GM13976 (cell line): ENCODE measurements at regions not wholly inside any gene's neighbourhood (a gene's known extent, or its start where the extent isn't known, plus 50 kb on each side); places are given as distances from the start of the nearest gene placed in this dataset.

Experiments used
- DNase-seq: peaks from one replicate; pipeline ENCODE4 v3.0.0; 2012; ENCODE audit warnings: low spot score
- in situ Hi-C: fragments of 300-500 bp; cut with MboI; formaldehyde crosslinking; loops from one replicate; pipeline ENCODE4 v1.12.0; 2022; ENCODE audit warnings: low sequenced_read_pairs, mixed read lengths, inconsistent platforms; ENCODE audit not compliant: unreplicated experiment
- TF ChIP-seq, protein P1 (sequence below): IDR thresholded peaks from 2 replicates; pipeline ENCODE4 v1.5.1; 2012; ENCODE audit warnings: borderline replicate concordance, mild to moderate bottlenecking; ENCODE audit not compliant: insufficient read depth; ENCODE audit errors: extremely low read depth, missing control alignments, control extremely low read depth

DNA sequence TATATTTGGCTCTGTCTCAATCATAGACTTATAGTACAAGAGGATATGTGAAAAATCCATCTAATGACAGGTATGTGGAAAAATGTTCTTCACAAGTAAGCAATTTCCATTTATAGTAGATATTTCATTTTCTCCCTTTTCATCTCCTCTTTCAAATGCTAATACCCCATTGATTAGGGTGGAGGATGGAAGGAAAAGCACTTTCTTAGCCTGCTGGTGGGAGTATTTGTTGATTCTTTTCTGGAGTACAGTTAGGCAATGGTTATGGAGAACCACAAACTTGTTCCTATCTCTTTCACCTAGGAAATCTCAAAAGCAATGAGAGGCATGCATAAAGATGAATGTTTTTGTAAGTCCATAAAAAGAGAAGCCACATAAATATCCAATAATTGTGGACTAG lies 108.0 kb upstream of the CREB5 start:
- TF ChIP-seq, protein P1, sequence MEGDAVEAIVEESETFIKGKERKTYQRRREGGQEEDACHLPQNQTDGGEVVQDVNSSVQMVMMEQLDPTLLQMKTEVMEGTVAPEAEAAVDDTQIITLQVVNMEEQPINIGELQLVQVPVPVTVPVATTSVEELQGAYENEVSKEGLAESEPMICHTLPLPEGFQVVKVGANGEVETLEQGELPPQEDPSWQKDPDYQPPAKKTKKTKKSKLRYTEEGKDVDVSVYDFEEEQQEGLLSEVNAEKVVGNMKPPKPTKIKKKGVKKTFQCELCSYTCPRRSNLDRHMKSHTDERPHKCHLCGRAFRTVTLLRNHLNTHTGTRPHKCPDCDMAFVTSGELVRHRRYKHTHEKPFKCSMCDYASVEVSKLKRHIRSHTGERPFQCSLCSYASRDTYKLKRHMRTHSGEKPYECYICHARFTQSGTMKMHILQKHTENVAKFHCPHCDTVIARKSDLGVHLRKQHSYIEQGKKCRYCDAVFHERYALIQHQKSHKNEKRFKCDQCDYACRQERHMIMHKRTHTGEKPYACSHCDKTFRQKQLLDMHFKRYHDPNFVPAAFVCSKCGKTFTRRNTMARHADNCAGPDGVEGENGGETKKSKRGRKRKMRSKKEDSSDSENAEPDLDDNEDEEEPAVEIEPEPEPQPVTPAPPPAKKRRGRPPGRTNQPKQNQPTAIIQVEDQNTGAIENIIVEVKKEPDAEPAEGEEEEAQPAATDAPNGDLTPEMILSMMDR = no peak
- no peak for DNase-seq
- in situ Hi-C loops = no loop called here

DNA sequence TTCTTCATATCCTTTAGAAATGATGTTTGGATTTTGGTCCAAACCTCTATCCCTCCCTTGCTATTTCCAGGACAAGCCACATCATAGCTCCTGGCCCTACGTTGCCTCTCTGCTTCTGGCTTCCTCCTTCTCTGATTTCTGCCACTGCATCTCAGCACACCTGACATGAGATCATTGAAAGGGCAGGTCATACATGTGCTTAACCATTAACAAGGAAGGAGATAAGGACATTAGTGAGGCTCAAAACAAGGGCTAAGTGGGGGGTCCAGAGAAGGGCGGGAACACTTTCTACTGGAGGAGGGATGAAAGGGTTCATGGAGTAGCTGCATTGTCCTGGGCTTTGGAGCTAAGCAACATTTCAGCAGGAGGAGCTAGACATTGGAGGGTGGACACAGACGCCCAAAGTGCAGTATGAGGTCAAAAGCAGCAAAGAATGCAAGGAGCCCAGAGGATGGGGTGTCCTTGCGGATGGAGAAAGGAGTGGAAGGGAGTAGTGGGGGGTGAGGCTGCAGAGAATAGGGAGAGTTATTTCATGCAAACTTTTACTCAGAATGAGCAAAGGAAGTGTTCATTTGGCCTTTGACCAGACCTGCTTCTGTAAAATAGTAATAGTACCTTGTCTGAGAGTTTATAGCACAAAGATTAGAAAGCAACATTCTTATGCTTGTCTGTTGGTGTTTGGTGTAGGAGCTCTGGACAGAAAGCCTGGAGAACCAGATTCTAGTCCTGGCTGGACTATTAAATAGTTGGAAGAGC lies 102.4 kb upstream of the CREB5 start:
- no peak for DNase-seq
- TF ChIP-seq, protein P1 = no peak
- in situ Hi-C loops = no loop called here

DNA sequence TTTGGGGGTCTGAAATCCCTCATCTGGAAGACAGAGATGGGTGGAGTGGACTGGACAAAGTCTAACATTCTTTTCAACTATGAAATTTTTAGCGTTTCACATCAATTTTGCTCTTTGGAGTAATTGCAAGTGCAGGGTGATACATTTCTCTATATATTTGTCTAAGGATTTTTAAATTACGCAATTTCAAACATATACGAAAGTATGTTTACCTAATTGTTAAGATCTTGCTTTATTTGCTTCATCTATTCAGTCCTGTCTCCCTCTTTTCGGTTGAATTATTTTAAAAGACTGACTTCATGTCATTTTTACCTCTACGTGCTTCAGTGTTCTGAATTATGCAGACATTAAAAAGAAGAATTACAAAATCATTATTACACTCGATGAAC lies 101.9 kb upstream of the CREB5 start:
- DNase-seq = no peak
- TF ChIP-seq, protein P1 = no peak
- in situ Hi-C loops = no loop called here

DNA sequence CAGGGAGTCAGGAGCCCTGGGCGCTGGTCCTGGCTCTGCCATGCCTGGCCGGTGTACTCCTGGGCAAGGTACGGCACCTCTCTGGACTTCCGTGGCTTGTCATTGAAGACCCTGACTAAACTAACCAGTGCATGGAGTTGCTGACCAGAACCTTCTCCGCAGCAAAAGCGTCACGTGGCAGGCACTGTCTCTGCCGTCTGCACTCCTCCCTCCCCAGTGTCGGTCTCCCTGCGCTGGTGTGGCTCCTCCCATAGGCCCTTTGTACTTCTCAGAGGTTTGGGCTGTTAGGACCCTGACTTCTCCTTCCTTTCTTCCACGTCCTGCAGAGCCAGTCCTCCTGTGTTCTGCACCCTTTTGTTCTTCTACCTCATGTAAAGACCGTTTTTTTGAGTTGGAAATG lies 100.6 kb upstream of the CREB5 start:
- no peak for DNase-seq
- in situ Hi-C loops = no loop called here
- TF ChIP-seq, protein P1 = no peak

DNA sequence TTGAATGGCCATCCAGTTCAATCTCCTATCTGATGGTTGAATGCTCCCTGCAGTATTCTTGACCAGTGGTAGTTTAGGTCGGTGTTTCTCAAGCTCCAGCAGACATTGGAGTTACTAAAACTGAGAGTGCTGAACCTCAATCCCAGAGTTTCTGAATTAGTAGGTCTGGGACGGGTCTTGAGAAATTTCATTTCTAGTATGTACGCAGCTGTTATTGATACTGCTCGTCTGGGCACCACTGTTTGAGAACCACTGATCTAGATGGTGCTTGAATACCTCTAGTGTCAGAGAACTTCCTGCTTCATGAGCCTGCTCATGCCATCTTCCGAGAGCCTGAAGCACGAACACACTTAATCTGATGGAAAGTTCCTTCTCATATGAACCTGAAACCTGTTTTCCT lies 99.4 kb upstream of the CREB5 start:
- TF ChIP-seq, protein P1 = no peak
- in situ Hi-C loops = no loop called here
- no peak for DNase-seq

DNA sequence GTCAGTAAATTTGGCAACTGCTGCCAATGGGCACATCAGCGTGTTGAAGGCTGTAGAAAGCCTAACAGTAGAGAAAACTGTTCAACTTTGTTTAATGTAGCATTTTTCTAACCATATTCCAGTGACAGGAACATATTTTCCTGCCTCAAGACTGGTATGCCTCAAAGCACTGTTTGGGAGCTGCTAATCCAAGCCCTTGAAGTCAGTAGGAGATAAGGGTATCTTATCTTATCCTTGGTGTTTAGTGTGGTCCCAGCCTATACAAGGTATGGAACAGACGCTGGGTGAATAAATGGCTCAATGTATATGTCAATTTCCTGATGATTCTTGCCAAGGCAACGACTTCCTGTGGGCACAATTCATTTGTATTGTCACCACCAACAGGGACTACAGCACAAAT lies 97.5 kb upstream of the CREB5 start:
- TF ChIP-seq, protein P1 = no peak
- in situ Hi-C loops = no loop called here
- DNase-seq = no peak
